ENCODE measurements at regions not wholly inside any gene's neighbourhood (a gene's known extent, or its start where the extent isn't known, plus 50 kb on each side); places are given as distances from the start of the nearest gene placed in this dataset.

- TF ChIP-seq POLR2A (IDR thresholded peaks at IDR 0.05; ENCODE audit: low read length) (no peak), GATA1 (IDR thresholded peaks at IDR 0.05; ENCODE audit: low read depth, low read length) (no peak)
Measured at GRCh38 chr18:51734576-51734975, 537.1 kb upstream of the MEX3C start.
